Mesenchymal stem cell (in vitro differentiated cells and primary cell): ENCODE measurements at regions not wholly inside any gene's neighbourhood (a gene's known extent, or its start where the extent isn't known, plus 50 kb on each side); places are given as distances from the start of the nearest gene placed in this dataset.

Experiments
- DNase-seq: peaks from one replicate; pipeline ENCODE4 v3.0.0-alpha.2; 2013
- H2AFZ ChIP-seq: one replicate; pipeline ENCODE4 v1.6.1; 2013; ENCODE audit warnings: low read depth, mild to moderate bottlenecking, control low read depth, inconsistent platforms, low read length, moderate library complexity
- H2AK5ac ChIP-seq: 2 replicates; pipeline ENCODE4 v1.6.1; 2013; ENCODE audit warnings: low read length, moderate library complexity, mild to moderate bottlenecking, inconsistent platforms; ENCODE audit not compliant: severe bottlenecking
- H2BK120ac ChIP-seq: one replicate; pipeline ENCODE4 v1.6.1; 2013; ENCODE audit warnings: low read depth, mild to moderate bottlenecking, inconsistent platforms, low read length, moderate library complexity
- H2BK12ac ChIP-seq, 2 experiments: one replicate each; pipeline ENCODE4 v1.6.1; 2013; ENCODE audit warnings: inconsistent platforms in 2 of 2, low read length in 2 of 2, mild to moderate bottlenecking in 2 of 2, moderate library complexity in 2 of 2, control low read depth in 1 of 2
- H2BK15ac ChIP-seq: one replicate; pipeline ENCODE4 v1.6.1; 2013; ENCODE audit warnings: mild to moderate bottlenecking, low read depth, inconsistent platforms; ENCODE audit not compliant: poor library complexity, severe bottlenecking
- H2BK5ac ChIP-seq: 2 replicates; pipeline ENCODE4 v1.6.1; 2013; ENCODE audit warnings: low read depth, mild to moderate bottlenecking, low read length, control low read depth, inconsistent platforms; ENCODE audit not compliant: poor library complexity, severe bottlenecking
- H3K14ac ChIP-seq, 2 experiments: one replicate each; pipeline ENCODE4 v1.6.1; 2013; ENCODE audit warnings: inconsistent platforms in 2 of 2, low read length in 2 of 2, control low read depth in 1 of 2, mild to moderate bottlenecking in 1 of 2, moderate library complexity in 1 of 2
- H3K18ac ChIP-seq, 2 experiments: one replicate each; pipeline ENCODE4 v1.6.1; 2013; ENCODE audit warnings: inconsistent platforms in 2 of 2, low read length in 2 of 2, control low read depth in 1 of 2, low read depth in 1 of 2, mild to moderate bottlenecking in 1 of 2
- H3K23ac ChIP-seq, 2 experiments: one replicate each; pipeline ENCODE4 v1.6.1; 2013; ENCODE audit warnings: inconsistent platforms in 2 of 2, low read length in 2 of 2, mild to moderate bottlenecking in 2 of 2, moderate library complexity in 2 of 2, control low read depth in 1 of 2
- H3K27ac ChIP-seq: 2 replicates; pipeline ENCODE4 v1.5.1; 2013; ENCODE audit warnings: mild to moderate bottlenecking, moderate library complexity, low read length, control low read depth, inconsistent platforms; ENCODE audit not compliant: poor library complexity, severe bottlenecking
- H3K27me3 ChIP-seq, 2 experiments: 2 replicates each; pipeline versions ENCODE4 v1.6.1 to v1.7.0; 2013; ENCODE audit warnings: low read length in 2 of 2, mild to moderate bottlenecking in 2 of 2, moderate library complexity in 2 of 2, control low read depth in 1 of 2, inconsistent platforms in 1 of 2; ENCODE audit not compliant: control insufficient read depth in 1 of 2, insufficient read depth in 1 of 2
- H3K36me3 ChIP-seq, 2 experiments: 2 replicates each; pipeline versions ENCODE4 v1.6.1 to v1.7.0; 2013; ENCODE audit warnings: low read length in 2 of 2, control low read depth in 1 of 2, inconsistent platforms in 1 of 2, low read depth in 1 of 2, mild to moderate bottlenecking in 1 of 2; ENCODE audit not compliant: insufficient read depth in 2 of 2, control insufficient read depth in 1 of 2
- H3K4ac ChIP-seq, 2 experiments: one replicate each; pipeline ENCODE4 v1.6.1; 2013; ENCODE audit warnings: inconsistent platforms in 2 of 2, low read length in 2 of 2, mild to moderate bottlenecking in 2 of 2, moderate library complexity in 2 of 2, control low read depth in 1 of 2, low read depth in 1 of 2
- H3K4me1 ChIP-seq: 2 replicates; pipeline ENCODE4 v1.6.1; 2013; ENCODE audit warnings: low read depth, low read length, control low read depth; ENCODE audit not compliant: control insufficient read depth, insufficient read depth
- H3K4me2 ChIP-seq: 2 replicates; pipeline ENCODE4 v1.6.1; 2013; ENCODE audit warnings: low read length, mild to moderate bottlenecking, inconsistent platforms; ENCODE audit not compliant: poor library complexity, severe bottlenecking
- H3K4me3 ChIP-seq, 2 experiments: 2 replicates each; pipeline versions ENCODE4 v1.5.1 to v1.7.0; 2013; ENCODE audit warnings: low read length in 2 of 2, mild to moderate bottlenecking in 2 of 2, control low read depth in 1 of 2, low read depth in 1 of 2; ENCODE audit not compliant: insufficient read depth in 1 of 2
- H3K79me1 ChIP-seq: replicated peaks from 2 replicates; pipeline ENCODE4 v1.6.1; 2013; ENCODE audit warnings: mild to moderate bottlenecking, control low read depth, low read length, inconsistent platforms; ENCODE audit not compliant: poor library complexity, severe bottlenecking
- H3K9ac ChIP-seq: 2 replicates; pipeline ENCODE4 v1.7.0; 2013; ENCODE audit warnings: mild to moderate bottlenecking, low read length, moderate library complexity
- H3K9me3 ChIP-seq: 2 replicates; pipeline ENCODE4 v1.7.0; 2013; ENCODE audit warnings: mild to moderate bottlenecking, low read length; ENCODE audit not compliant: control insufficient read depth
- H4K8ac ChIP-seq: one replicate; pipeline ENCODE4 v1.6.1; 2013; ENCODE audit warnings: inconsistent platforms, mild to moderate bottlenecking, low read length, moderate library complexity
- H4K91ac ChIP-seq: one replicate; pipeline ENCODE4 v1.6.1; 2013; ENCODE audit warnings: mild to moderate bottlenecking, low read length, inconsistent platforms
- WGBS: methylation state at CpG from one replicate; pipeline ENCODE4 v1.1.7; 2013; ENCODE audit warnings: mixed read lengths; 5-methylcytosine and 5-hydroxymethylcytosine counted together

- no peak overlapping the region for H3K27ac ChIP-seq
- H3K4ac ChIP-seq: no peak overlapping the region
- H3K18ac ChIP-seq: no peak overlapping the region
- no peak overlapping the region for H2BK120ac ChIP-seq
- H2BK12ac ChIP-seq: no peak overlapping the region
- H3K9ac ChIP-seq: no peak overlapping the region
- no peak overlapping the region for H3K23ac ChIP-seq
- no peak for DNase-seq
- no peak overlapping the region for H2BK15ac ChIP-seq
- H4K8ac ChIP-seq: no peak overlapping the region
- no peaks in the 10 kb centered on the region for H3K4me1 ChIP-seq
- peaks cover 17% of the 10 kb centered on the region for H3K9me3 ChIP-seq
- H2BK5ac ChIP-seq: no peak overlapping the region
- H3K14ac ChIP-seq: no peak overlapping the region
- no peaks in the 10 kb centered on the region for H3K27me3 ChIP-seq
- no peak overlapping the region for H2AFZ ChIP-seq
- no peak overlapping the region for H4K91ac ChIP-seq
- WGBS: no CpG with 5 or more reads among the region's 3 CpGs
- H3K36me3 ChIP-seq: no peaks in the 10 kb centered on the region
- no peak overlapping the region for H3K4me2 ChIP-seq
- no peak overlapping the region for H3K4me3 ChIP-seq
- H3K79me1 ChIP-seq: no peaks in the 10 kb centered on the region
- no peak overlapping the region for H2AK5ac ChIP-seq
Observed at GRCh38 chr15:61331019-61331418, 101.9 kb upstream of the RORA start.

- Histone ChIP-seq H2BK12ac (no peak overlapping the region), H3K23ac (no peak overlapping the region), H3K4me3 (no peak overlapping the region), H3K36me3 (no peaks in the 10 kb centered on the region), H3K4ac (no peak overlapping the region), H4K91ac (no peak overlapping the region), H3K4me1 (no peaks in the 10 kb centered on the region), H3K9me3 (no peaks in the 10 kb centered on the region), H2BK120ac (no peak overlapping the region), H4K8ac (no peak overlapping the region), H3K4me2 (no peak overlapping the region), H3K27me3 (no peaks in the 10 kb centered on the region), H2BK15ac (no peak overlapping the region), H2BK5ac (no peak overlapping the region), H3K14ac (no peak overlapping the region), H3K27ac (no peak overlapping the region), H3K18ac (no peak overlapping the region), H2AFZ (no peak overlapping the region), H3K9ac (no peak overlapping the region), H3K79me1 (no peaks in the 10 kb centered on the region), H2AK5ac (no peak overlapping the region)
- DNase-seq: no peak
- WGBS: 78% methylated on average over 7 of the region's 8 CpGs
Observed at GRCh38 chr15:61327019-61327631, 98.0 kb upstream of the RORA start.

GRCh38 chr15:61319892-61320291, 90.8 kb upstream of the RORA start:
- H2BK12ac ChIP-seq: no peak overlapping the region
- WGBS: 84% methylated on average over 2 of the region's 2 CpGs
- H2AFZ ChIP-seq: no peak overlapping the region

GRCh38 chr15:61318802-61319525, 89.9 kb upstream of the RORA start:
- 70% methylated on average over 5 of the region's 7 CpGs for WGBS
- H2BK15ac ChIP-seq: no peak overlapping the region
- no peak overlapping the region for H4K8ac ChIP-seq
- no peaks in the 10 kb centered on the region for H3K9me3 ChIP-seq
- no peak overlapping the region for H2AFZ ChIP-seq
- H2AK5ac ChIP-seq: no peak overlapping the region
- no peak overlapping the region for H2BK12ac ChIP-seq
- peaks cover 0 to 2% of the 10 kb centered on the region in 2 experiments for H3K27me3 ChIP-seq
- H3K36me3 ChIP-seq: no peaks in the 10 kb centered on the region
- no peak for DNase-seq
- no peak overlapping the region for H3K4ac ChIP-seq
- H3K79me1 ChIP-seq: no peaks in the 10 kb centered on the region
- no peak overlapping the region for H3K14ac ChIP-seq
- no peak overlapping the region for H3K18ac ChIP-seq
- no peak overlapping the region for H3K9ac ChIP-seq
- no peak overlapping the region for H4K91ac ChIP-seq
- H3K4me1 ChIP-seq: no peaks in the 10 kb centered on the region
- no peak overlapping the region for H3K4me3 ChIP-seq
- H3K27ac ChIP-seq: no peak overlapping the region
- H2BK120ac ChIP-seq: no peak overlapping the region
- H3K23ac ChIP-seq: no peak overlapping the region
- no peak overlapping the region for H3K4me2 ChIP-seq
- H2BK5ac ChIP-seq: no peak overlapping the region

More at GRCh38 chr15:61319892-61320291, 90.8 kb upstream of the RORA start:
- no peak overlapping the region for H3K4me2 ChIP-seq
- no peak overlapping the region for H3K9ac ChIP-seq
- H2BK120ac ChIP-seq: no peak overlapping the region
- H2AK5ac ChIP-seq: no peak overlapping the region
- no peaks in the 10 kb centered on the region for H3K79me1 ChIP-seq
- H3K4me3 ChIP-seq: no peak overlapping the region
- no peak overlapping the region for H3K4ac ChIP-seq
- DNase-seq: no peak
- H3K9me3 ChIP-seq: no peaks in the 10 kb centered on the region
- no peak overlapping the region for H2BK5ac ChIP-seq
- no peak overlapping the region for H3K14ac ChIP-seq
- peaks cover 0 to 2% of the 10 kb centered on the region in 2 experiments for H3K27me3 ChIP-seq
- H3K23ac ChIP-seq: no peak overlapping the region
- no peaks in the 10 kb centered on the region for H3K36me3 ChIP-seq
- no peak overlapping the region for H2BK15ac ChIP-seq
- no peaks in the 10 kb centered on the region for H3K4me1 ChIP-seq
- H4K8ac ChIP-seq: no peak overlapping the region
- H3K27ac ChIP-seq: no peak overlapping the region
- H3K18ac ChIP-seq: no peak overlapping the region
- no peak overlapping the region for H4K91ac ChIP-seq
